OCI-LY7 (cell line): ENCODE measurements at regions not wholly inside any gene's neighbourhood (a gene's known extent, or its start where the extent isn't known, plus 50 kb on each side); places are given as distances from the start of the nearest gene placed in this dataset.
"Not testable (repeated sequence)": the region's sequence is repeated elsewhere in the genome, so short reads cannot be mapped to it uniquely, and the experiment has no call there.

ENCODE experiments used
- EZH2phosphoT487 ChIP-seq: fragments of 200-600 bp; sonication (generic); IDR thresholded peaks from 2 replicates; pipeline ENCODE4 v1.6.1; 2018; ENCODE audit warnings: low read depth, borderline replicate concordance, mild to moderate bottlenecking, mixed run types, antibody characterized with exemption, low read length, moderate library complexity, mixed read lengths
- TF ChIP-seq, protein P1 (sequence below): fragments of 200-600 bp; sonication (generic); conservative IDR thresholded peaks from 2 replicates; pipeline ENCODE4 v1.5.1; 2014; ENCODE audit warnings: mild to moderate bottlenecking, antibody characterized with exemption, low read length, moderate library complexity, mixed read lengths

DNA sequence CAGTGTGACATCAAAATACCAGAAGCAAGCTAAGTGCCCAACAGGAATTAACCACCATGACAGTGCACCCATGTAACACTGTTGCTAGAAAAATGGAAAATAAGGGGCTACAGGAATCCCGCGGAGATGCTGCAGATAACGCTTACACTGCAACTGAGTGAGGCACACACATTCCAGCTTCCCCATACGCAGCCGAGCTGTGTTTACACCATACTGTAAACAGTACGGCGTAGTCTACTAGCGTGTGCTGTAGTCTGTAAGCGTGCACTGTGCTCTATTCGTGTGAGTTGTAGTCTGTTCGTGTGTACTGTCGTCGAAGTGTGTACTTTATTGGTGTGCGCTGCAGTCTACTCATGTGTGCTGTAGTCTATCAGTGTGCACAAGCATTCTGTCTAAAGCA lies 5372.2 kb upstream of the TPTE start:
- TF ChIP-seq, protein P1, sequence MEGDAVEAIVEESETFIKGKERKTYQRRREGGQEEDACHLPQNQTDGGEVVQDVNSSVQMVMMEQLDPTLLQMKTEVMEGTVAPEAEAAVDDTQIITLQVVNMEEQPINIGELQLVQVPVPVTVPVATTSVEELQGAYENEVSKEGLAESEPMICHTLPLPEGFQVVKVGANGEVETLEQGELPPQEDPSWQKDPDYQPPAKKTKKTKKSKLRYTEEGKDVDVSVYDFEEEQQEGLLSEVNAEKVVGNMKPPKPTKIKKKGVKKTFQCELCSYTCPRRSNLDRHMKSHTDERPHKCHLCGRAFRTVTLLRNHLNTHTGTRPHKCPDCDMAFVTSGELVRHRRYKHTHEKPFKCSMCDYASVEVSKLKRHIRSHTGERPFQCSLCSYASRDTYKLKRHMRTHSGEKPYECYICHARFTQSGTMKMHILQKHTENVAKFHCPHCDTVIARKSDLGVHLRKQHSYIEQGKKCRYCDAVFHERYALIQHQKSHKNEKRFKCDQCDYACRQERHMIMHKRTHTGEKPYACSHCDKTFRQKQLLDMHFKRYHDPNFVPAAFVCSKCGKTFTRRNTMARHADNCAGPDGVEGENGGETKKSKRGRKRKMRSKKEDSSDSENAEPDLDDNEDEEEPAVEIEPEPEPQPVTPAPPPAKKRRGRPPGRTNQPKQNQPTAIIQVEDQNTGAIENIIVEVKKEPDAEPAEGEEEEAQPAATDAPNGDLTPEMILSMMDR: not testable (repeated sequence)
- not testable (repeated sequence) for TF ChIP-seq EZH2phosphoT487
